SH-SY5Y (cell line): ENCODE measurements at regions not wholly inside any gene's neighbourhood (a gene's known extent, or its start where the extent isn't known, plus 50 kb on each side); places are given as distances from the start of the nearest gene placed in this dataset.

Experiments
- GATA2 ChIP-seq: IDR thresholded peaks from 2 replicates; pipeline ENCODE4 v1.6.1; 2011; ENCODE audit warnings: mild to moderate bottlenecking, low read depth, low read length
- GATA3 ChIP-seq: IDR thresholded peaks from 2 replicates; pipeline ENCODE4 v1.6.1; 2011; ENCODE audit warnings: low read depth, mild to moderate bottlenecking, low read length, moderate library complexity

- TF ChIP-seq GATA3 = no peak
- no peak for TF ChIP-seq GATA2
These were observed 243.8 kb upstream of the ZNF462 start for GRCh38 chr9:106619211-106619610.
